ENCODE measurements at regions not wholly inside any gene's neighbourhood (a gene's known extent, or its start where the extent isn't known, plus 50 kb on each side); places are given as distances from the start of the nearest gene placed in this dataset.

- no peaks in the 10 kb centered on the region for H3K79me2 ChIP-seq (replicated peaks; ENCODE audit: insufficient read depth)
- H3K9me3 Mint-ChIP-seq, result no peaks in the 10 kb centered on the region
Measured at GRCh38 chr2:126299469-126299976, 356.4 kb upstream of the GYPC start.

More at GRCh38 chr2:126299469-126299976, 356.4 kb upstream of the GYPC start:
- no peak for DNase-seq (ENCODE audit: low spot score)
- H3K36me3 ChIP-seq (ENCODE audit: insufficient read depth), result no peaks in the 10 kb centered on the region; the same call in 1 of the 2 replicates
- H3K4me1 ChIP-seq (ENCODE audit: insufficient read depth), result no peaks in the 10 kb centered on the region
- H2AFZ ChIP-seq, result no peak overlapping the region
- no peak for ATAC-seq
- TF ChIP-seq CTCF (conservative IDR thresholded peaks at IDR 0.05; ENCODE audit: low read depth in 2 of 2) (no peak), ZNF462 (CRISPR knock-in tag; IDR thresholded peaks at IDR 0.05) (no peak), ZNF114 (CRISPR knock-in tag; IDR thresholded peaks at IDR 0.05) (no peak), POLR2AphosphoS5 (IDR thresholded peaks at IDR 0.05; ENCODE audit: low read depth) (no peak), STAT1 (IDR thresholded peaks at IDR 0.05; ENCODE audit: unreplicated experiment) (no peak), ETS1 (IDR thresholded peaks at IDR 0.05) (no peak), JUNB (IDR thresholded peaks at IDR 0.05; ENCODE audit: unreplicated experiment) (no peak), ZNF331 (CRISPR knock-in tag; IDR thresholded peaks at IDR 0.05; ENCODE audit: low read depth) (no peak), EZH2 (IDR thresholded peaks at IDR 0.05; ENCODE audit: low read depth, unreplicated experiment) (no peak), EZH2phosphoT487 (IDR thresholded peaks at IDR 0.05; ENCODE audit: unreplicated experiment) (no peak), REST (IDR thresholded peaks at IDR 0.05; ENCODE audit: unreplicated experiment) (no peak), CREB1 (CRISPR knock-in tag; IDR thresholded peaks at IDR 0.05; ENCODE audit: low read depth) (no peak), NANOG (IDR thresholded peaks at IDR 0.05; ENCODE audit: borderline replicate concordance) (no peak)
- Mint-ChIP-seq H3K27me3 (ENCODE audit: insufficient read depth, low read depth, poor library complexity) (peaks cover 2% of the 10 kb centered on the region), H3K4me1 (peaks cover 8% of the 10 kb centered on the region; the same call in 2 of the 3 replicates), H3K4me3 (no peak overlapping the region), H3K27ac (no peak overlapping the region), H3K36me3 (ENCODE audit: low read depth) (no peaks in the 10 kb centered on the region)
- H3F3A ChIP-seq (replicated peaks; ENCODE audit: low read depth), result no peaks in the 10 kb centered on the region
- H3K27me3 ChIP-seq (ENCODE audit: insufficient read depth), result no peaks in the 10 kb centered on the region
- H3K27ac ChIP-seq (ENCODE audit: low read depth), result no peak overlapping the region
- no peak overlapping the region for H3K4me2 ChIP-seq
- no peaks in the 10 kb centered on the region for H4K20me1 ChIP-seq (replicated peaks; ENCODE audit: insufficient read depth)
- no peaks in the 10 kb centered on the region for H3K9me2 ChIP-seq (ENCODE audit: insufficient read depth)
- no peak overlapping the region for H3K4me3 ChIP-seq
